Nephron progenitor cell (in vitro differentiated cells): ENCODE measurements at regions not wholly inside any gene's neighbourhood (a gene's known extent, or its start where the extent isn't known, plus 50 kb on each side); places are given as distances from the start of the nearest gene placed in this dataset.

Experiments
- DNase-seq: peaks from one replicate; pipeline ENCODE4 v3.0.0; 2021
- H3K27ac Mint-ChIP-seq: 2 replicates; pipeline ENCODE4 v1.8.0; 2021; ENCODE audit warnings: mild to moderate bottlenecking, moderate library complexity, mixed read lengths
- H3K27me3 Mint-ChIP-seq: 2 replicates; pipeline ENCODE4 v1.8.0; 2021; ENCODE audit warnings: mild to moderate bottlenecking, low read depth, mixed read lengths; ENCODE audit not compliant: poor library complexity
- H3K36me3 Mint-ChIP-seq: 2 replicates; pipeline ENCODE4 v1.8.0; 2021; ENCODE audit warnings: low read depth, mixed read lengths
- H3K4me1 Mint-ChIP-seq: 2 replicates; pipeline ENCODE4 v1.8.0; 2021; ENCODE audit warnings: mixed read lengths
- H3K4me3 Mint-ChIP-seq: 2 replicates; pipeline ENCODE4 v1.8.0; 2021; ENCODE audit warnings: mild to moderate bottlenecking, moderate library complexity, mixed read lengths
- H3K9me3 Mint-ChIP-seq: 2 replicates; pipeline ENCODE4 v1.8.0; 2021; ENCODE audit warnings: mild to moderate bottlenecking, moderate library complexity, mixed read lengths
- TF ChIP-seq, protein P1 (sequence below): fragments of 200-600 bp; sonication (generic); IDR thresholded peaks from 2 replicates; pipeline ENCODE4 v1.5.0; 2021; ENCODE audit warnings: antibody characterized with exemption

DNA sequence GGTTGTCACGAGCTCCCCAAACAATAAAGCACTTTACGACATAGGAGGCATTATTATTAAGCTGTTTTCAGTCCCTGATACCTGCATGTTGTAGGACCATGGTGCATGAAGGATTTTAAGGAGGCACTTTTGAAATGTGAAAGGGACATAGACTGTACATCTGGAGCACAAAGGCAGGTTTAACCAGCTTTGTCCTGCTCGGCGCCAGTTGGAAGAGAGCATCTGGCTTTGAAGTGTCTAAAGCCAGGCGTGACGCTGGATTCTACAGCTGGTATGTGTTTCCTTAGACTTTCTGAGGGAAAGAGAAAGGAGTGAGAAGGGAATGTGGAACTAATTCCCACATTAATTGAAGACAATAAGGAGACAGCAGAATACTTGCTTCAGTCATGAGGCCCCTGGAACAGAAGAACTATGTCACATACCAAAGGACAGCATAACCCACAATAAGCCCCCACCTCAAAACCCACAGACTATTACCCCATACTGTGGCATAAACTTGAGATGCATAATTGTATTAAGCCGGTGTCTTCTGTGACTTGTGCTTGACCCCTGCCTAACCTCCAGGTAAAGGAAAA lies 381.0 kb upstream of the MEX3C start:
- Mint-ChIP-seq H3K36me3 (no peaks in the 10 kb centered on the region), H3K27me3 (peaks cover 8% of the 10 kb centered on the region), H3K9me3 (peaks cover 11% of the 10 kb centered on the region), H3K27ac (peak overlapping the region; percentile 57), H3K4me1 (peaks cover 4% of the 10 kb centered on the region), H3K4me3 (no peak overlapping the region)
- DNase-seq, result no peak
- TF ChIP-seq, protein P1, sequence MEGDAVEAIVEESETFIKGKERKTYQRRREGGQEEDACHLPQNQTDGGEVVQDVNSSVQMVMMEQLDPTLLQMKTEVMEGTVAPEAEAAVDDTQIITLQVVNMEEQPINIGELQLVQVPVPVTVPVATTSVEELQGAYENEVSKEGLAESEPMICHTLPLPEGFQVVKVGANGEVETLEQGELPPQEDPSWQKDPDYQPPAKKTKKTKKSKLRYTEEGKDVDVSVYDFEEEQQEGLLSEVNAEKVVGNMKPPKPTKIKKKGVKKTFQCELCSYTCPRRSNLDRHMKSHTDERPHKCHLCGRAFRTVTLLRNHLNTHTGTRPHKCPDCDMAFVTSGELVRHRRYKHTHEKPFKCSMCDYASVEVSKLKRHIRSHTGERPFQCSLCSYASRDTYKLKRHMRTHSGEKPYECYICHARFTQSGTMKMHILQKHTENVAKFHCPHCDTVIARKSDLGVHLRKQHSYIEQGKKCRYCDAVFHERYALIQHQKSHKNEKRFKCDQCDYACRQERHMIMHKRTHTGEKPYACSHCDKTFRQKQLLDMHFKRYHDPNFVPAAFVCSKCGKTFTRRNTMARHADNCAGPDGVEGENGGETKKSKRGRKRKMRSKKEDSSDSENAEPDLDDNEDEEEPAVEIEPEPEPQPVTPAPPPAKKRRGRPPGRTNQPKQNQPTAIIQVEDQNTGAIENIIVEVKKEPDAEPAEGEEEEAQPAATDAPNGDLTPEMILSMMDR, result no peak

DNA sequence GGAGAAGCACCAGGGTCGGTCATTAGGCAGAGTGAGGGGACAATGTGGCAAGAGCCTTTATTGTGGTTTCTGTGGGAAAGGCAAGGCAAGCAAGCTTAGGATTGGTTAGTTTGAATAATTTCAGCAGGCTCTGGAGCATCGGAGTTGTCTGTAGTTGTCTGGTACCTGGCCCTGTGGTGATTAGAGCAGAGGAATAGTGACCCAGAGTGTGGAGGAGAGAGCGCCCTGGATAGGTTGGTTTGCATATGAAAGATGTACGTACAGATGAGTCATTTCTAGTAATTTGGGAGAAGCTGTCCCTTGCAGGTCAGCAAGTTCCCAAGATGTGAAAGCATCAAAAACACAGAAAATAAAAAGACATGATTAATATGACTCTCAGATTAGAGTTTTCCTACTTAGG lies 383.1 kb upstream of the MEX3C start:
- TF ChIP-seq, protein P1, result no peak
- H3K9me3 Mint-ChIP-seq, result peaks cover 4% of the 10 kb centered on the region
- H3K27me3 Mint-ChIP-seq, result peaks cover 8% of the 10 kb centered on the region
- no peaks in the 10 kb centered on the region for H3K4me1 Mint-ChIP-seq
- DNase-seq, result no peak
- H3K27ac Mint-ChIP-seq, result no peak overlapping the region
- no peaks in the 10 kb centered on the region for H3K36me3 Mint-ChIP-seq
- no peak overlapping the region for H3K4me3 Mint-ChIP-seq

DNA sequence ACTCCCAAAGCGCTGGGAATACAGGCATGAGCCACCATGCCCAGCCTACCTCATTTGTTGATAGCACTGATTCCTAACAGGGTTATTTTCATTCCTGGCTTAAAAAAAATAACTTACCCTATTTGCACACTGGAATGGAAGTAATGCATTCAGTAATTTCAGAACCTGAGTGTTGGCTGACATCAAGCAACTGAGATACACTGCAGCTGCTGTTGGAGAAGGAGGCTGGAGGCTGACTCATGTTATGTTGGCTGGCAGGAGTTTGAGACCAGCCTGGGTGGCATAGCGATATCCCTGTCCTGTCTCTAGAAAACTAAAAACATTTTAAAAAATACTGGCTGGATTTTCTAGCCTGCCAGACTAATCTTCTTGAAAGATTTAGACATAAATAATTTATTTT lies 385.1 kb upstream of the MEX3C start:
- Mint-ChIP-seq H3K27ac (no peak overlapping the region), H3K4me1 (no peaks in the 10 kb centered on the region), H3K9me3 (peaks cover 4% of the 10 kb centered on the region), H3K4me3 (no peak overlapping the region), H3K36me3 (no peaks in the 10 kb centered on the region), H3K27me3 (peaks cover 8% of the 10 kb centered on the region)
- TF ChIP-seq, protein P1, result no peak
- DNase-seq, result no peak

DNA sequence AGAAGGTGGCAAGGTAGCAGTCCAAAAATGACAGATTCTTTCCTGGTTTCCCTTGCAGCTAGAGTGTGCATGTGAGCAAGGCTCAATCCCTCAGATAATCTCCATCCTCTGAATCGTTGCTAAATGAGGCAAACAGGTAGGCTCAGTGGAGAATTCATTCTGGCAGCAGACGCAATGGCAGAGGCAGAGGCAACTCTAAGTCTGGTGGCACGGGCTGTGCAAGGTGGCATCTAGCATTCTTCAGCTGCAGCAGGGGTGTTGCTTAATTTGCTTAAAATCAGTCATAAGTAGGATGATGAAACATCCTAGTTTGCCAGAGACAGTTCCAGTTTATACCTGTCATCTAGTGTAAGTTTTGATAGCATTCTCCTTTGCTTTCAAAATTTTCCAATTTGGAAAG lies 391.1 kb upstream of the MEX3C start:
- DNase-seq, result no peak
- H3K36me3 Mint-ChIP-seq, result no peaks in the 10 kb centered on the region
- H3K9me3 Mint-ChIP-seq, result no peaks in the 10 kb centered on the region
- TF ChIP-seq, protein P1, result no peak
- no peaks in the 10 kb centered on the region for H3K4me1 Mint-ChIP-seq
- no peak overlapping the region for H3K4me3 Mint-ChIP-seq
- no peak overlapping the region for H3K27ac Mint-ChIP-seq
- H3K27me3 Mint-ChIP-seq, result no peaks in the 10 kb centered on the region

DNA sequence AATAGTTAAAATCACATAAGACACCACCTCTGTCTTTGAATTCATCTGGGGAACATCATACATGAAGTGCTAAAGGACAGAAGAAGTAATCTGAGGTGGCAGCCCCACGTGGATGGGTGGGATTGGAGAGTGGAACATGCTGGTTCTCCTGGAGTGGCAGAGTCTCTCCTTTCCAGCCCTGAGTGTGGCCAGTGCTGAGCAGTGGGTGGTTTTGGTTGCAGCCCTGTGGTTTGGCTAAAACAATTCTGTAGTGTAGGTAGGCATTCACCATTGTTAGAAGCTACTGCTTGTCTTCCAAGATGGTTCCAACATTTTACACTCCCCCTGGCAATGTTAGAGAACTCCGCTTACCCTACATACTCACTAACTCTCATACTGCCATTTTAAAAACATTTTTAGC lies 396.4 kb upstream of the MEX3C start:
- Mint-ChIP-seq H3K27ac (no peak overlapping the region), H3K27me3 (peaks cover 10% of the 10 kb centered on the region), H3K36me3 (no peaks in the 10 kb centered on the region), H3K9me3 (peaks cover 9% of the 10 kb centered on the region), H3K4me3 (no peak overlapping the region), H3K4me1 (no peaks in the 10 kb centered on the region)
- TF ChIP-seq, protein P1, result no peak
- DNase-seq, result no peak

DNA sequence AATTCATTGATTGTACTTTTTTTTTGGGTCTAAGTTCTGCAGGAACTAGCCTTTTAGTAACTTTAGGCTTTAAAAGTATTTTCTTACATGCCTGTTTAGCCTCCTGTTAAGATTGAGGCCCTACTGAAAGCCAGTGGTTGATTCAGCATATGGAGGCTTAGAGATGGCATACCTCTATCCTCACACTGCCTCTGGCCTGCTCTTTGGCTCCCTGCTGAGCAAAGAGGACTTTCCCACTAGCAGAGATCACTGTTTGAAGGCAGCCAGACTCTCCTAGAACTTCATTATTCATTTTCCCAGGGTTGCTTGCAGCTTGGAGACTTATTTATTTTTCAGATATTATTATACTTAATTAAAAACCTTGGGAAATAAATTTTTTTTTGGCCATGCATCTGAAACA lies 405.6 kb upstream of the MEX3C start:
- Mint-ChIP-seq H3K27me3 (peaks cover 10% of the 10 kb centered on the region), H3K9me3 (peaks cover 2% of the 10 kb centered on the region), H3K4me3 (no peak overlapping the region), H3K36me3 (no peaks in the 10 kb centered on the region), H3K27ac (no peak overlapping the region), H3K4me1 (no peaks in the 10 kb centered on the region)
- TF ChIP-seq, protein P1, result no peak
- no peak for DNase-seq
